Right atrium auricular region (tissue), 2 donors: ENCODE measurements at regions not wholly inside any gene's neighbourhood (a gene's known extent, or its start where the extent isn't known, plus 50 kb on each side); places are given as distances from the start of the nearest gene placed in this dataset.
"Not testable (repeated sequence)": the region's sequence is repeated elsewhere in the genome, so short reads cannot be mapped to it uniquely, and the experiment has no call there.

Source experiments
- DNase-seq: peaks from one replicate; pipeline ENCODE4 v3.0.0-alpha.2; 2019; ENCODE audit warnings: low spot score
- H3K27ac ChIP-seq, 2 donors: fragments of 200-600 bp; sonication (generic); 1 replicate in 1 of 2; 2 replicates in 1 of 2; pipeline ENCODE4 v1.5.1; 2016 to 2019
- H3K27me3 ChIP-seq, 2 donors: fragments of 200-600 bp; sonication (generic); one replicate each; pipeline versions ENCODE4 v1.5.1 to v1.6.0; 2017 to 2019
- H3K36me3 ChIP-seq: fragments of 200-600 bp; sonication (generic); one replicate; pipeline ENCODE4 v1.5.1; 2016
- H3K4me1 ChIP-seq, 2 donors: fragments of 200-600 bp; sonication (generic); one replicate each; pipeline versions ENCODE4 v1.5.1 to v1.6.0; 2017 to 2019
- H3K4me3 ChIP-seq, 2 donors: fragments of 200-600 bp; sonication (generic); 1 replicate in 1 of 2; 2 replicates in 1 of 2; pipeline ENCODE4 v1.5.1; 2017 to 2019; ENCODE audit warnings: mild to moderate bottlenecking in 1 of 2, moderate library complexity in 1 of 2
- H3K9me3 ChIP-seq, 2 donors: fragments of 200-600 bp; sonication (generic); one replicate each; pipeline ENCODE4 v1.5.1; 2019
- CTCF ChIP-seq, 2 donors: fragments of 200-600 bp; sonication (generic); IDR thresholded peaks; one replicate each; pipeline ENCODE4 v1.5.1; 2019; ENCODE audit warnings: antibody characterized with exemption in 2 of 2

- TF ChIP-seq CTCF (IDR thresholded peaks at IDR 0.05), result peak in 1 of 2 donors; percentile 30
- H3K27me3 ChIP-seq, result no peaks in the 10 kb centered on the region
- H3K36me3 ChIP-seq, result no peaks in the 10 kb centered on the region
- no peak for DNase-seq
- H3K27ac ChIP-seq, result no peak overlapping the region
- no peak overlapping the region for H3K4me3 ChIP-seq
- no peaks in the 10 kb centered on the region for H3K4me1 ChIP-seq
- no peaks in the 10 kb centered on the region for H3K9me3 ChIP-seq
Observed at GRCh38 chr15:29978411-29979382, 104.1 kb upstream of the GOLGA8J start.

GRCh38 chr15:29974056-29974455, 108.7 kb upstream of the GOLGA8J start:
- DNase-seq, H3K4me1 ChIP-seq: not testable (repeated sequence)

GRCh38 chr15:29972051-29972450, 110.7 kb upstream of the GOLGA8J start:
- H3K4me3 ChIP-seq, result no peak overlapping the region
- no peaks in the 10 kb centered on the region for H3K27me3 ChIP-seq
- H3K36me3 ChIP-seq, result no peaks in the 10 kb centered on the region
- peaks cover 0 to 4% of the 10 kb centered on the region in 2 donors for H3K4me1 ChIP-seq
- peaks cover 0 to 7% of the 10 kb centered on the region in 2 donors for H3K9me3 ChIP-seq
- no peak for TF ChIP-seq CTCF (IDR thresholded peaks at IDR 0.05)
- DNase-seq, result no peak
- H3K27ac ChIP-seq, result no peak overlapping the region

More at GRCh38 chr15:29974056-29974455, 108.7 kb upstream of the GOLGA8J start:
- H3K36me3 ChIP-seq, H3K27me3 ChIP-seq, H3K27ac ChIP-seq, H3K4me3 ChIP-seq, H3K9me3 ChIP-seq: not testable (repeated sequence)

- Histone ChIP-seq H3K4me1 (peaks cover 0 to 4% of the 10 kb centered on the region in 2 donors), H3K27ac (no peak overlapping the region), H3K4me3 (no peak overlapping the region), H3K36me3 (no peaks in the 10 kb centered on the region), H3K9me3 (peaks cover 0 to 7% of the 10 kb centered on the region in 2 donors), H3K27me3 (no peaks in the 10 kb centered on the region)
- DNase-seq, result no peak
- no peak for TF ChIP-seq CTCF (IDR thresholded peaks at IDR 0.05)
Observed at GRCh38 chr15:29970402-29970695, 112.4 kb upstream of the GOLGA8J start.

- Histone ChIP-seq H3K4me1 (peaks cover 0 to 4% of the 10 kb centered on the region in 2 donors), H3K4me3 (no peak overlapping the region), H3K27ac (no peak overlapping the region), H3K36me3 (no peaks in the 10 kb centered on the region), H3K27me3 (no peaks in the 10 kb centered on the region), H3K9me3 (peaks cover 0 to 7% of the 10 kb centered on the region in 2 donors)
- DNase-seq, result no peak
- TF ChIP-seq CTCF (IDR thresholded peaks at IDR 0.05), result no peak
Observed at GRCh38 chr15:29969562-29970401, 113.0 kb upstream of the GOLGA8J start.
